Suppressor macrophage treated with lipopolysaccharide for 1 hour (primary cell): ENCODE measurements at regions not wholly inside any gene's neighbourhood (a gene's known extent, or its start where the extent isn't known, plus 50 kb on each side); places are given as distances from the start of the nearest gene placed in this dataset.
"Not testable (repeated sequence)": the region's sequence is repeated elsewhere in the genome, so short reads cannot be mapped to it uniquely, and the experiment has no call there.

Experiments used
- DNase-seq, 3 donors: peaks; one replicate each; pipeline ENCODE4 v3.0.0-alpha.2; 2020 to 2022

GRCh38 chr4:117821834-117822233 lies 212.5 kb upstream of the NDST3 start:
- no peak for DNase-seq

- DNase-seq, result no peak
Observed at GRCh38 chr4:117823388-117823787, 210.9 kb upstream of the NDST3 start.

- DNase-seq, result no peak
Observed at GRCh38 chr4:117825600-117825999, 208.7 kb upstream of the NDST3 start.

- DNase-seq, result no peak
Observed at GRCh38 chr4:117831060-117831683, 203.1 kb upstream of the NDST3 start.

GRCh38 chr4:117835566-117835965 lies 198.7 kb upstream of the NDST3 start:
- DNase-seq, result no peak

- no peak for DNase-seq
Observed at GRCh38 chr4:117844594-117844993, 189.7 kb upstream of the NDST3 start.

- no peak for DNase-seq
Observed at GRCh38 chr4:117845270-117845669, 189.0 kb upstream of the NDST3 start.

- DNase-seq, result no peak
Observed at GRCh38 chr4:117847849-117848248, 186.4 kb upstream of the NDST3 start.

GRCh38 chr4:117868201-117868600 lies 166.1 kb upstream of the NDST3 start:
- no peak for DNase-seq

- DNase-seq, result no peak
Observed at GRCh38 chr4:117873779-117874178, 160.5 kb upstream of the NDST3 start.

GRCh38 chr4:117874216-117874615 lies 160.1 kb upstream of the NDST3 start:
- DNase-seq, result no peak

GRCh38 chr4:117889978-117890377 lies 144.3 kb upstream of the NDST3 start:
- DNase-seq, result no peak

GRCh38 chr4:117893207-117893606 lies 141.1 kb upstream of the NDST3 start:
- DNase-seq, result no peak

GRCh38 chr4:117898496-117898895 lies 135.8 kb upstream of the NDST3 start:
- DNase-seq, result peak in 1 of 3 donors; percentile 16

GRCh38 chr4:117900832-117901231 lies 133.5 kb upstream of the NDST3 start:
- peak in 1 of 3 donors; percentile 1 for DNase-seq

- no peak for DNase-seq
Observed at GRCh38 chr4:117907646-117908045, 126.6 kb upstream of the NDST3 start.

GRCh38 chr4:117908306-117909207 lies 125.7 kb upstream of the NDST3 start:
- no peak for DNase-seq

GRCh38 chr4:117916728-117917127 lies 117.6 kb upstream of the NDST3 start:
- no peak for DNase-seq

- not testable (repeated sequence) for DNase-seq
Observed at GRCh38 chr4:117922311-117922710, 112.0 kb upstream of the NDST3 start.

- not testable (repeated sequence) for DNase-seq
Observed at GRCh38 chr4:117927823-117928222, 106.5 kb upstream of the NDST3 start.

- no peak for DNase-seq
Observed at GRCh38 chr4:117941611-117942010, 92.7 kb upstream of the NDST3 start.

- DNase-seq, result peak in 2 of 3 donors; percentile 1 to 4
Observed at GRCh38 chr4:117949621-117950020, 84.7 kb upstream of the NDST3 start.

GRCh38 chr4:117957571-117957970 lies 76.7 kb upstream of the NDST3 start:
- no peak for DNase-seq

GRCh38 chr4:117965622-117966021 lies 68.7 kb upstream of the NDST3 start:
- DNase-seq, result no peak
